ENCODE measurements at regions not wholly inside any gene's neighbourhood (a gene's known extent, or its start where the extent isn't known, plus 50 kb on each side); places are given as distances from the start of the nearest gene placed in this dataset.

GRCh38 chr2:16194096-16194390, 253.7 kb downstream of the MYCN start:
- H3K23ac ChIP-seq (ENCODE audit: low read depth, low read length) = no peak overlapping the region
- intact Hi-C loops (cut with micrococcal nuclease) = no loop called here
- H2BK120ac ChIP-seq (ENCODE audit: low read depth, low read length) = no peak overlapping the region

More at GRCh38 chr2:16194096-16194390, 253.7 kb downstream of the MYCN start:
- in situ Hi-C loops (cut with MboI; ENCODE audit: low sequenced_read_pairs) = no loop called here
- no peak overlapping the region for H3K18ac ChIP-seq (ENCODE audit: low read depth, low read length)
- H3K56ac ChIP-seq (ENCODE audit: extremely low read depth, insufficient read depth, low read length) = no peak overlapping the region
- H4K20me1 ChIP-seq (ENCODE audit: insufficient read depth, low read length) = no peaks in the 10 kb centered on the region
- H4K5ac ChIP-seq (ENCODE audit: low read depth, low read length) = no peak overlapping the region
- no peaks in the 10 kb centered on the region for H3K4me1 ChIP-seq (ENCODE audit: control insufficient read depth, insufficient read depth, low read length)
- ATAC-seq (ENCODE audit: low read depth) (no peak), DNase-seq (no peak)
- no peak overlapping the region for H2BK5ac ChIP-seq (ENCODE audit: low read depth, low read length, poor library complexity, severe bottlenecking)
- BruUV-seq (replicated peaks) = no TSS peak
- no peak overlapping the region for H3K4me3 ChIP-seq (ENCODE audit: insufficient read depth, low read depth, low read length)
- H4K8ac ChIP-seq (ENCODE audit: low read depth in 2 of 2, low read length in 2 of 2) = no peak overlapping the region
- H3K4me2 ChIP-seq (ENCODE audit: low read depth, low read length) = no peak overlapping the region
- no peak overlapping the region for H2BK15ac ChIP-seq (ENCODE audit: low read depth, low read length)
- TF ChIP-seq RCOR1 (IDR thresholded peaks at IDR 0.05; ENCODE audit: insufficient replicate concordance, low read length) (no peak), CTCF (conservative IDR thresholded peaks at IDR 0.05; ENCODE audit: low read depth, low read length) (no peak), NFE2L2 (IDR thresholded peaks at IDR 0.05; ENCODE audit: low read depth, low read length) (no peak), CEBPB (IDR thresholded peaks at IDR 0.05; ENCODE audit: low read depth, low read length) (no peak), MAZ (IDR thresholded peaks at IDR 0.05; ENCODE audit: borderline replicate concordance, low read depth, low read length) (no peak), BHLHE40 (IDR thresholded peaks at IDR 0.05; ENCODE audit: low read depth, low read length) (no peak), POLR2A (IDR thresholded peaks at IDR 0.05; ENCODE audit: low read depth, low read length) (no peak), ELK1 (IDR thresholded peaks at IDR 0.05; ENCODE audit: borderline replicate concordance, low read depth, low read length) (no peak), FOS (IDR thresholded peaks at IDR 0.05; ENCODE audit: low read depth, low read length) (no peak), RAD21 (IDR thresholded peaks at IDR 0.05; ENCODE audit: low read length) (no peak), SMC3 (IDR thresholded peaks at IDR 0.05; ENCODE audit: low read depth, low read length) (no peak), MXI1 (IDR thresholded peaks at IDR 0.05; ENCODE audit: borderline replicate concordance, low read depth, low read length) (no peak), MAFK (IDR thresholded peaks at IDR 0.05; ENCODE audit: low read depth, low read length) (no peak), CHD1 (IDR thresholded peaks at IDR 0.05; ENCODE audit: low read depth, low read length) (no peak), RFX5 (IDR thresholded peaks at IDR 0.05; ENCODE audit: low read depth, low read length) (no peak), USF2 (IDR thresholded peaks at IDR 0.05; ENCODE audit: low read depth, low read length) (no peak)
- ChIA-PET CTCF (no interaction called here), POLR2A (ENCODE audit: unreplicated experiment) (no interaction called here)
- no CpG with 5 or more reads among the region's 1 CpG for WGBS, 2 experiments (ENCODE audit: extremely low coverage in 2 of 2, insufficient read length in 1 of 2)
- dilution Hi-C loops (cut with HindIII; ENCODE audit: low sequenced_read_pairs, unreplicated experiment) = no loop called here
- no peaks in the 10 kb centered on the region for H3K36me3 ChIP-seq (ENCODE audit: control insufficient read depth, insufficient read depth, low read length)
- no peak overlapping the region for H2BK20ac ChIP-seq (ENCODE audit: low read depth, low read length)
- H3K9me1 ChIP-seq (ENCODE audit: insufficient read depth, low read length) = no peaks in the 10 kb centered on the region
- H2AK9ac ChIP-seq (replicated peaks; ENCODE audit: low read depth, low read length, poor library complexity) = no peak overlapping the region
- no peak overlapping the region for H3K9ac ChIP-seq (ENCODE audit: low read depth, low read length)
- no peak overlapping the region for H3K4ac ChIP-seq (ENCODE audit: low read depth, low read length)
- no peak overlapping the region for H2AFZ ChIP-seq (replicated peaks; ENCODE audit: low read length, poor library complexity)
- no peak overlapping the region for H3K27ac ChIP-seq (ENCODE audit: insufficient read depth, low read length)
- no peak overlapping the region for H4K91ac ChIP-seq (ENCODE audit: insufficient read depth, low read depth, low read length)
- H3K27me3 ChIP-seq (ENCODE audit: control insufficient read depth, insufficient read depth, low read length) = no peaks in the 10 kb centered on the region
- H2AK5ac ChIP-seq (ENCODE audit: low read depth, low read length) = no peak overlapping the region
- H3K14ac ChIP-seq (replicated peaks; ENCODE audit: low read depth, low read length) = no peak overlapping the region
- no peaks in the 10 kb centered on the region for H3K79me1 ChIP-seq (ENCODE audit: low read depth in 1 of 2, low read length in 2 of 2)
- peaks cover 43% of the 10 kb centered on the region for H3K9me3 ChIP-seq (ENCODE audit: control insufficient read depth, insufficient read depth, low read length)

Measured in IMR-90 (cell line).